ENCODE measurements at regions not wholly inside any gene's neighbourhood (a gene's known extent, or its start where the extent isn't known, plus 50 kb on each side); places are given as distances from the start of the nearest gene placed in this dataset.
"Not testable (repeated sequence)": the region's sequence is repeated elsewhere in the genome, so short reads cannot be mapped to it uniquely, and the experiment has no call there.

GRCh38 chr12:95384785-95385184 lies 89.2 kb upstream of the METAP2 start:
- H3F3A ChIP-seq (ENCODE audit: insufficient read depth) = no peaks in the 10 kb centered on the region

GRCh38 chr12:95385246-95386035 lies 88.5 kb upstream of the METAP2 start:
- no peaks in the 10 kb centered on the region for H3F3A ChIP-seq (ENCODE audit: insufficient read depth)
- H3K27ac ChIP-seq (ENCODE audit: low read depth, low read length) = no peak overlapping the region
- H3K9me3 ChIP-seq (ENCODE audit: insufficient read depth, low read length) = no peaks in the 10 kb centered on the region
- no peaks in the 10 kb centered on the region for H3K9me2 ChIP-seq (replicated peaks; ENCODE audit: insufficient read depth, low read length)
- H2AFZ ChIP-seq (ENCODE audit: low read depth, low read length, severe bottlenecking) = no peak overlapping the region
- TF ChIP-seq EZH2phosphoT487 (conservative IDR thresholded peaks at IDR 0.05; ENCODE audit: low read length) (no peak), CTCF (IDR thresholded peaks at IDR 0.05; ENCODE audit: insufficient read depth, low read length, poor library complexity, severe bottlenecking) (no peak)
- no peaks in the 10 kb centered on the region for H3K36me3 ChIP-seq (ENCODE audit: low read length)
- H3K4me3 ChIP-seq (ENCODE audit: insufficient read depth, low read length, poor library complexity, severe bottlenecking) = no peak overlapping the region
- no peaks in the 10 kb centered on the region for H4K20me1 ChIP-seq (ENCODE audit: low read depth, low read length)
- H3K79me2 ChIP-seq (ENCODE audit: insufficient read depth, low read length) = no peaks in the 10 kb centered on the region
- no peak overlapping the region for H3K4me2 ChIP-seq (ENCODE audit: low read depth, low read length, poor library complexity, severe bottlenecking)
- no peak overlapping the region for H3K9ac ChIP-seq (ENCODE audit: low read length)
- no peaks in the 10 kb centered on the region for H3K27me3 ChIP-seq (ENCODE audit: low read length)

More at GRCh38 chr12:95384785-95385184, 89.2 kb upstream of the METAP2 start:
- Histone ChIP-seq H3K27me3 (ENCODE audit: low read length) (no peaks in the 10 kb centered on the region), H3K27ac (ENCODE audit: low read depth, low read length) (no peak overlapping the region), H3K36me3 (ENCODE audit: low read length) (no peaks in the 10 kb centered on the region), H3K4me3 (ENCODE audit: insufficient read depth, low read length, poor library complexity, severe bottlenecking) (no peak overlapping the region), H3K79me2 (ENCODE audit: insufficient read depth, low read length) (no peaks in the 10 kb centered on the region), H3K4me2 (ENCODE audit: low read depth, low read length, poor library complexity, severe bottlenecking) (no peak overlapping the region), H3K9me3 (ENCODE audit: insufficient read depth, low read length) (no peaks in the 10 kb centered on the region), H4K20me1 (ENCODE audit: low read depth, low read length) (no peaks in the 10 kb centered on the region), H3K9me2 (replicated peaks; ENCODE audit: insufficient read depth, low read length) (no peaks in the 10 kb centered on the region), H2AFZ (ENCODE audit: low read depth, low read length, severe bottlenecking) (no peak overlapping the region), H3K9ac (ENCODE audit: low read length) (no peak overlapping the region)
- TF ChIP-seq CTCF (IDR thresholded peaks at IDR 0.05; ENCODE audit: insufficient read depth, low read length, poor library complexity, severe bottlenecking) (no peak), EZH2phosphoT487 (conservative IDR thresholded peaks at IDR 0.05; ENCODE audit: low read length) (no peak)

GRCh38 chr12:95386051-95386450 lies 87.9 kb upstream of the METAP2 start:
- Histone ChIP-seq H3K4me2 (ENCODE audit: low read depth, low read length, poor library complexity, severe bottlenecking) (no peak overlapping the region), H3K9me2 (replicated peaks; ENCODE audit: insufficient read depth, low read length) (no peaks in the 10 kb centered on the region), H3K9ac (ENCODE audit: low read length) (no peak overlapping the region), H3K36me3 (ENCODE audit: low read length) (no peaks in the 10 kb centered on the region), H3K27me3 (ENCODE audit: low read length) (no peaks in the 10 kb centered on the region), H3F3A (ENCODE audit: insufficient read depth) (no peaks in the 10 kb centered on the region), H3K4me3 (ENCODE audit: insufficient read depth, low read length, poor library complexity, severe bottlenecking) (no peak overlapping the region), H3K9me3 (ENCODE audit: insufficient read depth, low read length) (no peaks in the 10 kb centered on the region), H2AFZ (ENCODE audit: low read depth, low read length, severe bottlenecking) (no peak overlapping the region), H4K20me1 (ENCODE audit: low read depth, low read length) (no peaks in the 10 kb centered on the region), H3K27ac (ENCODE audit: low read depth, low read length) (no peak overlapping the region), H3K79me2 (ENCODE audit: insufficient read depth, low read length) (no peaks in the 10 kb centered on the region)
- TF ChIP-seq CTCF (IDR thresholded peaks at IDR 0.05; ENCODE audit: insufficient read depth, low read length, poor library complexity, severe bottlenecking) (no peak), EZH2phosphoT487 (conservative IDR thresholded peaks at IDR 0.05; ENCODE audit: low read length) (no peak)

- H3K4me2 ChIP-seq (ENCODE audit: low read depth, low read length, poor library complexity, severe bottlenecking); H4K20me1 ChIP-seq (ENCODE audit: low read depth, low read length): not testable (repeated sequence)
Measured at GRCh38 chr12:95388260-95388659, 85.7 kb upstream of the METAP2 start.

More at GRCh38 chr12:95388260-95388659, 85.7 kb upstream of the METAP2 start:
- not testable (repeated sequence) for H3K27ac ChIP-seq (ENCODE audit: low read depth, low read length); H3K36me3 ChIP-seq (ENCODE audit: low read length); H3K79me2 ChIP-seq (ENCODE audit: insufficient read depth, low read length); H2AFZ ChIP-seq (ENCODE audit: low read depth, low read length, severe bottlenecking); H3K9me3 ChIP-seq (ENCODE audit: insufficient read depth, low read length); H3K27me3 ChIP-seq (ENCODE audit: low read length); H3K4me3 ChIP-seq (ENCODE audit: insufficient read depth, low read length, poor library complexity, severe bottlenecking); H3K9me2 ChIP-seq (replicated peaks; ENCODE audit: insufficient read depth, low read length); H3F3A ChIP-seq (ENCODE audit: insufficient read depth); H3K9ac ChIP-seq (ENCODE audit: low read length)

Measured in SU-DHL-6 (cell line).